ENCODE measurements at regions not wholly inside any gene's neighbourhood (a gene's known extent, or its start where the extent isn't known, plus 50 kb on each side); places are given as distances from the start of the nearest gene placed in this dataset.

DNA sequence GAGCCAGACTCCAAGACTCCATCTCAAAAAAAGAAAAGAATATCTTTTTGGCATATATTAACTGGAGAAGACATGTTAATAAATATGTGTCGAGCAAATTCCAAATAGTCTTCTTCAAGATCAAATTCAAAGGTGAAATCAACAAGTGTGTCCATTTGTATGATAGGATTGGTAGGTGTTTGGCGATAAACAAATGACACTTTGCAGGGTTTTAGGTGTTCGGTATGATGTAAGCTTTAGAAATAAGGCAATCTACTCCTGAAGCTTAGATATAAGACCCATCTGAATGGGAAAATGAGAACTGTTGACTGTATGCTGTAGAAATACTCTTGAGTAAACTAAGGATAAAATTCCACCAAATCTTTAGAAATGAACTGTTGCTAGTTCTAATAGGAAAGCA is 75.8 kb upstream of the FNDC3B start:
- peaks cover 8 to 48% (median 25%) of the 10 kb centered on the region in 10 experiments; a peak in 18 of 20 replicates for H3K4me1 ChIP-seq

DNA sequence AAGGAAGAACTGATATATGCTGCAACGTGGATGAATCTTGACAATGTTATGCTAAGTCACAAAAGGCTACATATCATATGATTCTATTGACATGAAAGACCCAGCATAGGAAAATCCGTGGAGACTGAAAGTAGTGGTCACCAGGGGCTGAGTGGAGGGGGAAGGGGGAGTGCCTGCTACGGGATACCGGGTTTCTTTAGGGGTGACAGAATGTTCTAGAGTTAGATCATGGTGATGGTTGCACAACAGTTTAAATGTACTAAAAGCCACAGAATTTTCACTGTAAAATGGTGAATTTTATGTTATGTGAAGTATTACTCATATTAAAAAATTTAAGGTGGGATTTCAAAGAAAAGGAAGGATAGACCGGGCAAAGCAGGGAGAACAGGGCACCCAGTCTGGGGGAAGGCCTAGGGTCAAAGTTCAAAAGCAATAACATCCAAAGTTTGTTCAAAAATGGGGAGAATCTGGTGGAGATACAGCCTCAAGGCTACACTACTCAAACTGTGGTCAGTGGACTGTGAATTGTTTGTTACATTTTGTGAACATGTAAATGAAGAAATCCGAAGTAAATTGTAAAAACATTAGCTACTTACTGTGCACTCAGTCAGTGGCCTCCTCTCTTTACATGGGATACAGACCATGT is 74.2 kb upstream of the FNDC3B start:
- Histone ChIP-seq H4K20me1 (no peaks in the 10 kb centered on the region), H3K4me2 (no peak overlapping the region), H3K9me3 (replicated peaks in 1 of 11) (peaks cover 0 to 10% (median 0%) of the 10 kb centered on the region in 11 experiments; a peak in 5 of 22 replicates), H3K27ac (no peak overlapping the region), H3K36me3 (no peaks in the 10 kb centered on the region), H3K4me1 (peaks cover 8 to 56% (median 28%) of the 10 kb centered on the region in 10 experiments; a peak in 18 of 20 replicates), H3K9ac (no peak overlapping the region), H3K4me3 (no peak overlapping the region), H3K27me3 (no peaks in the 10 kb centered on the region)
- 0 out of 22 replicates have a peak, but pooled peaks of 1 of the 11 experiments have one; percentile 6 for TF ChIP-seq Cebpa-rat (IDR thresholded peaks at IDR 0.05)

More for the DNA sequence above, 75.8 kb upstream of the FNDC3B start:
- no peak overlapping the region for H3K9ac ChIP-seq
- no peak for TF ChIP-seq Cebpa-rat (IDR thresholded peaks at IDR 0.05)
- H3K27ac ChIP-seq, result no peak overlapping the region
- H3K36me3 ChIP-seq, result no peaks in the 10 kb centered on the region
- H3K4me3 ChIP-seq, result no peak overlapping the region
- no peaks in the 10 kb centered on the region for H4K20me1 ChIP-seq
- H3K9me3 ChIP-seq (replicated peaks in 1 of 11), result peaks cover 0 to 14% (median 0%) of the 10 kb centered on the region in 11 experiments; a peak in 6 of 22 replicates
- no peak overlapping the region for H3K4me2 ChIP-seq
- H3K27me3 ChIP-seq, result no peaks in the 10 kb centered on the region

GRCh38 chr3:171966533-171967136 is 72.7 kb upstream of the FNDC3B start:
- Histone ChIP-seq H3K4me1 (peaks cover 8 to 58% (median 30%) of the 10 kb centered on the region in 10 experiments; a peak in 18 of 20 replicates), H3K4me2 (peak overlapping the region; percentile 17 to 77 (median 56); a peak in 19 of 22 replicates), H3K9ac (peak overlapping the region in 5 of 11 experiments; percentile 13 to 59 (median 26); a peak in 5 of 22 replicates), H3K4me3 (no peak overlapping the region), H3K36me3 (no peaks in the 10 kb centered on the region), H3K9me3 (replicated peaks in 1 of 11) (peaks cover 0 to 10% (median 0%) of the 10 kb centered on the region in 11 experiments; a peak in 4 of 22 replicates), H3K27me3 (no peaks in the 10 kb centered on the region), H3K27ac (peak overlapping the region in 7 of 11 experiments; percentile 22 to 76 (median 51); a peak in 12 of 22 replicates), H4K20me1 (no peaks in the 10 kb centered on the region)
- TF ChIP-seq Cebpa-rat (IDR thresholded peaks at IDR 0.05), result no peak

GRCh38 chr3:171967137-171967783 is 72.1 kb upstream of the FNDC3B start:
- peaks cover 0 to 10% (median 0%) of the 10 kb centered on the region in 11 experiments; a peak in 4 of 22 replicates for H3K9me3 ChIP-seq (replicated peaks in 1 of 11)
- no peak overlapping the region for H3K4me3 ChIP-seq
- no peaks in the 10 kb centered on the region for H3K36me3 ChIP-seq
- TF ChIP-seq Cebpa-rat (IDR thresholded peaks at IDR 0.05), result peak in 5 of 11 experiments; percentile 47 to 85 (median 68); a peak in 7 of 22 replicates
- H3K27me3 ChIP-seq, result no peaks in the 10 kb centered on the region
- H3K4me1 ChIP-seq, result peaks cover 8 to 58% (median 31%) of the 10 kb centered on the region in 10 experiments; a peak in 18 of 20 replicates
- H4K20me1 ChIP-seq, result no peaks in the 10 kb centered on the region
- peak overlapping the region in 5 of 11 experiments; percentile 13 to 59 (median 26); a peak in 4 of 22 replicates for H3K9ac ChIP-seq
- peak overlapping the region; percentile 17 to 77 (median 56); a peak in 20 of 22 replicates for H3K4me2 ChIP-seq
- peak overlapping the region in 7 of 11 experiments; percentile 22 to 76 (median 58); a peak in 13 of 22 replicates for H3K27ac ChIP-seq

- peak overlapping the region in 6 of 11 experiments; percentile 27 to 77 (median 62); a peak in 10 of 22 replicates for H3K4me2 ChIP-seq
These were observed 71.3 kb upstream of the FNDC3B start for GRCh38 chr3:171967932-171968678.

DNA sequence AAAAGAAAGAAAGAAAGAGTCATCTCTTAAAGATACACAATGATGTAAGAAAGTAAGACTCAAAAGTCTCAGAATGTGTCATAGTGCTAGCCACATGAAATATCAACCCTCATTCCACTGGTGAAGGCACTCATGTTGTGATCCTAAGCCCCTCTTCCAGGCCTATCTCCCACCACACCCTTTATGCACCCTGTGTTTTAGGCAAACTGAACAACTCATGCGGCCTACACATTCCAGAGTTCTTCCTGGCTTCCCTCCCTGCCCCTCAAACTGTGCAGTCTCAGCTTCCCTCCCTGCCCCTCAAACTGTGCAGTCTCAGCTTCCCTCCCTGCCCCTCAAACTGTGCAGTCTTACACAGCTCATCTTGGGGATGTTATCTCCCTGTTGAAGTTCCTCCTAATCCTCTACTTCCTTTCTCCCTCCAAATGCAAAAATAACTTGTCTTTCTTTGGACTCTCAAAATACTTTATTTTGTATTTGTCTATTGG is 69.0 kb upstream of the FNDC3B start:
- H3K36me3 ChIP-seq, result no peaks in the 10 kb centered on the region
- no peak overlapping the region for H3K9ac ChIP-seq
- H3K4me3 ChIP-seq, result no peak overlapping the region
- H3K9me3 ChIP-seq (replicated peaks in 1 of 11), result peaks cover 0 to 5% (median 0%) of the 10 kb centered on the region in 11 experiments; a peak in 3 of 22 replicates
- no peak for TF ChIP-seq Cebpa-rat (IDR thresholded peaks at IDR 0.05)
- H4K20me1 ChIP-seq, result no peaks in the 10 kb centered on the region
- H3K27me3 ChIP-seq, result no peaks in the 10 kb centered on the region
- H3K4me2 ChIP-seq, result peak overlapping the region in 6 of 11 experiments; percentile 3 to 70 (median 54); a peak in 12 of 22 replicates
- H3K4me1 ChIP-seq, result peaks cover 19 to 79% (median 49%) of the 10 kb centered on the region in 10 experiments
- H3K27ac ChIP-seq, result peak overlapping the region in 6 of 11 experiments; percentile 2 to 42 (median 10); a peak in 4 of 22 replicates

More at GRCh38 chr3:171967932-171968678, 71.3 kb upstream of the FNDC3B start:
- no peak for TF ChIP-seq Cebpa-rat (IDR thresholded peaks at IDR 0.05)
- Histone ChIP-seq H3K4me3 (no peak overlapping the region), H3K9ac (no peak overlapping the region; a peak in 1 of 22 replicates), H3K27me3 (no peaks in the 10 kb centered on the region), H4K20me1 (no peaks in the 10 kb centered on the region), H3K9me3 (replicated peaks in 1 of 11) (peaks cover 0 to 10% (median 0%) of the 10 kb centered on the region in 11 experiments; a peak in 4 of 22 replicates), H3K36me3 (no peaks in the 10 kb centered on the region), H3K4me1 (peaks cover 15 to 59% (median 35%) of the 10 kb centered on the region in 10 experiments), H3K27ac (peak overlapping the region in 6 of 11 experiments; percentile 22 to 76 (median 64); a peak in 9 of 22 replicates)

GRCh38 chr3:171971919-171972514 is 67.4 kb upstream of the FNDC3B start:
- Histone ChIP-seq H3K9ac (no peak overlapping the region), H3K27ac (no peak overlapping the region), H3K4me2 (no peak overlapping the region; a peak in 3 of 22 replicates), H3K36me3 (no peaks in the 10 kb centered on the region), H3K9me3 (replicated peaks in 1 of 11) (peaks cover 0 to 5% (median 0%) of the 10 kb centered on the region in 11 experiments; a peak in 3 of 22 replicates), H3K4me3 (no peak overlapping the region), H3K4me1 (peaks cover 34 to 87% (median 58%) of the 10 kb centered on the region in 10 experiments), H4K20me1 (no peaks in the 10 kb centered on the region), H3K27me3 (no peaks in the 10 kb centered on the region)
- TF ChIP-seq Cebpa-rat (IDR thresholded peaks at IDR 0.05), result no peak
